ENCODE measurements at regions not wholly inside any gene's neighbourhood (a gene's known extent, or its start where the extent isn't known, plus 50 kb on each side); places are given as distances from the start of the nearest gene placed in this dataset.
"Not testable (repeated sequence)": the region's sequence is repeated elsewhere in the genome, so short reads cannot be mapped to it uniquely, and the experiment has no call there.

DNA sequence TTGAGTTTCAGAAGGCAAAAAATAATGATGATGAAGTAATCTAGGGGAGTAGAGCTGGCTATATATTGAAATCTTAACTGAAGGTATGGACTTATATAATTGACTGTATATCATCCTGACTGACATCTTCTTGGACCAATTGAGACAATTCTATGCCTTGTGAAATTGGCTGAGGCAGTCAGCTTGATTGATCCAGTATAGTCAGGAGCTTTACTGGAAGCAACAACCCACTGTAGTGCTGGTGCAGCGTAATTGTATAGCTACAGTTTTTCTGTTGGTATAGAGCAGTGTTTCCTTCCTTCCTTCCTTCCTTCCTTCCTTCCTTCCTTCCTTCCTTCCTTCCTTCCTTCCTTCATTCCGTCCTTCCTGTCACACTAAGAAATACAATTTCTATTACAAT lies 268.0 kb downstream of the NUF2 start:
- no peak overlapping the region for H3K27ac ChIP-seq (ENCODE audit: low read depth, low read length)
- no peaks in the 10 kb centered on the region for H3K79me2 ChIP-seq (ENCODE audit: insufficient read depth, low read length)
- DNase-seq (ENCODE audit: low read depth, low spot score), result no peak
- ChIA-PET RAD21 (ENCODE audit: low non-redundant PET in 1 of 2, low total read pairs in 2 of 2, uncharacterized antibody in 2 of 2, unreplicated experiment in 2 of 2) (no interaction called here), CTCF (no interaction called here), POLR2A (no interaction called here)
- no peaks in the 10 kb centered on the region for H3K9me3 ChIP-seq (ENCODE audit: control insufficient read depth in 1 of 2, insufficient read depth in 1 of 2, low read depth in 1 of 2, low read length in 2 of 2)
- no peaks in the 10 kb centered on the region for H3K27me3 ChIP-seq (ENCODE audit: insufficient read depth, low read length)
- no TSS peak for BruUV-seq (replicated peaks)
- no peak for ATAC-seq
- no peak overlapping the region for H3K4me2 ChIP-seq (ENCODE audit: low read length)
- H2AFZ ChIP-seq (ENCODE audit: low read depth, low read length, poor library complexity, severe bottlenecking), result no peak overlapping the region
- H3K36me3 ChIP-seq (ENCODE audit: control insufficient read depth in 1 of 2, insufficient read depth in 2 of 2, low read length in 2 of 2), result no peaks in the 10 kb centered on the region
- H4K20me1 ChIP-seq (ENCODE audit: insufficient read depth), result no peaks in the 10 kb centered on the region
- TF ChIP-seq, protein P1, sequence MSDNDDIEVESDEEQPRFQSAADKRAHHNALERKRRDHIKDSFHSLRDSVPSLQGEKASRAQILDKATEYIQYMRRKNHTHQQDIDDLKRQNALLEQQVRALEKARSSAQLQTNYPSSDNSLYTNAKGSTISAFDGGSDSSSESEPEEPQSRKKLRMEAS (IDR thresholded peaks at IDR 0.05), result no peak
- TF ChIP-seq TCF7L2 (IDR thresholded peaks at IDR 0.05; ENCODE audit: borderline replicate concordance, extremely low read depth, insufficient read depth, insufficient read length) (no peak), SRF (IDR thresholded peaks at IDR 0.05; ENCODE audit: low read depth) (no peak), ZNF274 (IDR thresholded peaks at IDR 0.05; ENCODE audit: low read depth, low read length) (no peak), YY1 (IDR thresholded peaks at IDR 0.05; ENCODE audit: extremely low read depth, insufficient replicate concordance, low read depth, low read length) (no peak)
- TF ChIP-seq, protein P2, sequence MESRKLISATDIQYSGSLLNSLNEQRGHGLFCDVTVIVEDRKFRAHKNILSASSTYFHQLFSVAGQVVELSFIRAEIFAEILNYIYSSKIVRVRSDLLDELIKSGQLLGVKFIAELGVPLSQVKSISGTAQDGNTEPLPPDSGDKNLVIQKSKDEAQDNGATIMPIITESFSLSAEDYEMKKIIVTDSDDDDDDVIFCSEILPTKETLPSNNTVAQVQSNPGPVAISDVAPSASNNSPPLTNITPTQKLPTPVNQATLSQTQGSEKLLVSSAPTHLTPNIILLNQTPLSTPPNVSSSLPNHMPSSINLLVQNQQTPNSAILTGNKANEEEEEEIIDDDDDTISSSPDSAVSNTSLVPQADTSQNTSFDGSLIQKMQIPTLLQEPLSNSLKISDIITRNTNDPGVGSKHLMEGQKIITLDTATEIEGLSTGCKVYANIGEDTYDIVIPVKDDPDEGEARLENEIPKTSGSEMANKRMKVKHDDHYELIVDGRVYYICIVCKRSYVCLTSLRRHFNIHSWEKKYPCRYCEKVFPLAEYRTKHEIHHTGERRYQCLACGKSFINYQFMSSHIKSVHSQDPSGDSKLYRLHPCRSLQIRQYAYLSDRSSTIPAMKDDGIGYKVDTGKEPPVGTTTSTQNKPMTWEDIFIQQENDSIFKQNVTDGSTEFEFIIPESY (IDR thresholded peaks at IDR 0.05; ENCODE audit: extremely low read depth, insufficient replicate concordance, low read length), result no peak
- H3K9me2 ChIP-seq (ENCODE audit: insufficient read depth), result no peaks in the 10 kb centered on the region
- H3K4me3 ChIP-seq (replicated peaks in 1 of 2; ENCODE audit: low read depth in 1 of 2, low read length in 2 of 2), result no peak overlapping the region
- no peak overlapping the region for H3K9ac ChIP-seq (ENCODE audit: low read length)
- no peaks in the 10 kb centered on the region for H3K4me1 ChIP-seq (ENCODE audit: control insufficient read depth in 1 of 2, insufficient read depth in 2 of 2, low read length in 2 of 2)
- intact Hi-C loops (cut with micrococcal nuclease), result no loop called here

DNA sequence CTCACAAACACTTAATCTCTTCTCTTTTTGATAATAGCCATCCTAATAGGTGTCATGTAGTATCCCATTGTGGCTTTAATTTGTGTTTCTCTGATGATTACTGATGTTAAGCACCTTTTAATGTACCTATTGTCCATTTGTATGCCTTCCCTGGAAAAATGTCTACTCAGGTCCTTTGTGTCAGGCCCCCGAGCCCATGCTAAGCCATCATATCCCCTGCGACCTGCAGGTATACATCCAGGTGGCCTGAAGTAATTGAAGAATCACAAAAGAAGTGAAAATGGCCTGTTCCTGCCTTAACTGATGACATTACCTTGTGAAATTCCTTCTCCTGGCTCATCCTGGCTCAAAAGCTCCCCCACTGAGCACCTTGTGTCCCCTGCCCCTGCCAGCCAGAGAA lies 269.4 kb downstream of the NUF2 start:
- not testable (repeated sequence) for BruUV-seq (replicated peaks); H3K27ac ChIP-seq (ENCODE audit: low read depth, low read length)

DNA sequence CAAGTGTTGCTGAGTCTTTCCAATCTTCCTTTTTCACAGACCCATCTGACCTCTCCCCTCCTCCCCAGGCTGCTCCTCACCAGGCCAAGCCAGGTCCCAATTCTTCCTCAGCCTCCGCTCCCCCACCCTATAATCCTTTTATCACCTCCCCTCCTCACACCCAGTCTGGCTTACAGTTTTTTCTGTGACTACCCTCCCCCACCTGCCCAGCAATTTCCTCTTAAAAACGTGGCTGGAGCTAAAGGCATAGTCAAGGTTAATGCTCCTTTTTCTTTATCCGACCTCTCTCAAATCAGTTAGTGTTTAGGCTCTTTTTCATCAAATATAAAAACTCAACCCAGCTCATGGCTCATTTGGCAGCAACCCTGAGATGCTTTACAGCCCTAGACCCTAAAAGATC lies 270.9 kb downstream of the NUF2 start:
- H3K27ac ChIP-seq (ENCODE audit: low read depth, low read length); H3K4me2 ChIP-seq (ENCODE audit: low read length); H2AFZ ChIP-seq (ENCODE audit: low read depth, low read length, poor library complexity, severe bottlenecking); RAD21 ChIA-PET (ENCODE audit: low non-redundant PET in 1 of 2, low total read pairs in 2 of 2, uncharacterized antibody in 2 of 2, unreplicated experiment in 2 of 2); H3K9ac ChIP-seq (ENCODE audit: low read length); POLR2A ChIA-PET; H3K4me3 ChIP-seq (replicated peaks in 1 of 2; ENCODE audit: low read depth in 1 of 2, low read length in 2 of 2); H3K9me3 ChIP-seq (ENCODE audit: control insufficient read depth in 1 of 2, insufficient read depth in 1 of 2, low read depth in 1 of 2, low read length in 2 of 2); H3K36me3 ChIP-seq (ENCODE audit: control insufficient read depth in 1 of 2, insufficient read depth in 2 of 2, low read length in 2 of 2); H3K9me2 ChIP-seq (ENCODE audit: insufficient read depth); H4K20me1 ChIP-seq (ENCODE audit: insufficient read depth); CTCF ChIA-PET; DNase-seq (ENCODE audit: low read depth, low spot score); ATAC-seq; H3K79me2 ChIP-seq (ENCODE audit: insufficient read depth, low read length); H3K4me1 ChIP-seq (ENCODE audit: control insufficient read depth in 1 of 2, insufficient read depth in 2 of 2, low read length in 2 of 2); BruUV-seq (replicated peaks); H3K27me3 ChIP-seq (ENCODE audit: insufficient read depth, low read length); intact Hi-C loops (cut with micrococcal nuclease): not testable (repeated sequence)

More for the DNA sequence above, 269.4 kb downstream of the NUF2 start:
- H3K79me2 ChIP-seq (ENCODE audit: insufficient read depth, low read length); H3K9me2 ChIP-seq (ENCODE audit: insufficient read depth); RAD21 ChIA-PET (ENCODE audit: low non-redundant PET in 1 of 2, low total read pairs in 2 of 2, uncharacterized antibody in 2 of 2, unreplicated experiment in 2 of 2); ATAC-seq; H3K27me3 ChIP-seq (ENCODE audit: insufficient read depth, low read length); DNase-seq (ENCODE audit: low read depth, low spot score); H2AFZ ChIP-seq (ENCODE audit: low read depth, low read length, poor library complexity, severe bottlenecking); POLR2A ChIA-PET; H3K4me3 ChIP-seq (replicated peaks in 1 of 2; ENCODE audit: low read depth in 1 of 2, low read length in 2 of 2); intact Hi-C loops (cut with micrococcal nuclease); H3K4me2 ChIP-seq (ENCODE audit: low read length); H3K36me3 ChIP-seq (ENCODE audit: control insufficient read depth in 1 of 2, insufficient read depth in 2 of 2, low read length in 2 of 2); CTCF ChIA-PET; H4K20me1 ChIP-seq (ENCODE audit: insufficient read depth); H3K9ac ChIP-seq (ENCODE audit: low read length); H3K4me1 ChIP-seq (ENCODE audit: control insufficient read depth in 1 of 2, insufficient read depth in 2 of 2, low read length in 2 of 2); H3K9me3 ChIP-seq (ENCODE audit: control insufficient read depth in 1 of 2, insufficient read depth in 1 of 2, low read depth in 1 of 2, low read length in 2 of 2): not testable (repeated sequence)

All from HCT116 (cell line).